HepG2 (cell line): ENCODE measurements at regions not wholly inside any gene's neighbourhood (a gene's known extent, or its start where the extent isn't known, plus 50 kb on each side); places are given as distances from the start of the nearest gene placed in this dataset.
"Not testable (repeated sequence)": the region's sequence is repeated elsewhere in the genome, so short reads cannot be mapped to it uniquely, and the experiment has no call there.

Experiments
- ATAC-seq: fragments of 200-7000 bp; cut with Tn5 transposase; 3 replicates; pipeline ENCODE4 v1.9.1; 2020; ENCODE audit warnings: mild to moderate bottlenecking, moderate library complexity
- BruUV-seq: library from RNA; stranded (reverse); fragments of 400-500 nt; replicated peaks from 2 replicates; lab custom pipeline; 2021; lab: Mats Ljungman, UMichigan
- CTCF ChIA-PET: fragments of 300-600 bp; formaldehyde crosslinking; extraction: SDS; loops from one replicate; lab custom pipeline; 2021; ENCODE audit warnings: low total read pairs, inconsistent platforms, low intra/inter-chr PET ratio; lab: Yijun Ruan, JAX
- POLR2A ChIA-PET: fragments of 350-600 bp; sonication (Branson Sonifier 250); formaldehyde crosslinking; loops from one replicate; lab custom pipeline; 2020; ENCODE audit warnings: antibody characterized with exemption, inconsistent platforms; lab: Yijun Ruan, JAX
- DNase-seq: peaks from one replicate; pipeline ENCODE4 v3.0.0-alpha.2; 2015; ENCODE audit warnings: low spot score
- FAIRE-seq: peaks from 3 replicates; lab custom pipeline; 2011; peaks lifted over from hg19 to GRCh38; lab: Jason Lieb, UNC
- H2AFZ ChIP-seq: one replicate; pipeline ENCODE4 v1.6.1; 2011; ENCODE audit warnings: low read length, inconsistent platforms
- H3K27ac ChIP-seq: fragments of 300-600 bp; 3 replicates; pipeline ENCODE4 v1.8.0; 2011; ENCODE audit warnings: mixed run types, mild to moderate bottlenecking, mixed read lengths, low read length, inconsistent platforms; ENCODE audit not compliant: insufficient read depth; ENCODE audit errors: extremely low read length
- H3K27me3 ChIP-seq, 2 experiments: fragments of 200-600 bp in 1 of 2; 2 replicates in 1 of 2; 3 replicates in 1 of 2; pipeline versions ENCODE4 v1.6.0 to v1.8.0; 2011; ENCODE audit warnings: low read length in 2 of 2, mild to moderate bottlenecking in 2 of 2, moderate library complexity in 2 of 2, inconsistent platforms in 1 of 2; ENCODE audit not compliant: insufficient read depth in 2 of 2, control insufficient read depth in 1 of 2
- H3K36me3 ChIP-seq, 2 experiments: fragments of 200-600 bp in 1 of 2; replicated peaks in 1 of 2; 2 replicates in 1 of 2; 3 replicates in 1 of 2; pipeline versions ENCODE4 v1.5.1 to v1.8.0; 2011; ENCODE audit warnings: low read length in 2 of 2, inconsistent platforms in 1 of 2; ENCODE audit not compliant: insufficient read depth in 2 of 2, control insufficient read depth in 1 of 2
- H3K4me1 ChIP-seq: 2 replicates; pipeline ENCODE4 v1.5.1; 2012; ENCODE audit warnings: low read length, inconsistent platforms; ENCODE audit not compliant: insufficient read depth
- H3K4me2 ChIP-seq: 2 replicates; pipeline ENCODE4 v1.6.0; 2011; ENCODE audit warnings: low read depth, low read length, inconsistent platforms
- H3K4me3 ChIP-seq, 3 experiments: fragments of 200-600 bp in 1 of 3; sonication (generic), shearing (Covaris generic) in 1 of 3; replicated peaks in 1 of 3; 2 replicates each; pipeline ENCODE4 v1.5.1; 2011 to 2016; ENCODE audit warnings: low read length in 3 of 3, inconsistent platforms in 2 of 3, low read depth in 2 of 3, mild to moderate bottlenecking in 2 of 3, control low read depth in 1 of 3, mixed read lengths in 1 of 3; ENCODE audit not compliant: insufficient read depth in 1 of 3
- H3K79me2 ChIP-seq: one replicate; pipeline ENCODE4 v1.6.1; 2011; ENCODE audit warnings: low read length, inconsistent platforms; ENCODE audit not compliant: insufficient read depth
- H3K9ac ChIP-seq: 2 replicates; pipeline ENCODE4 v1.6.0; 2011; ENCODE audit warnings: mild to moderate bottlenecking, low read depth, low read length, inconsistent platforms; ENCODE audit not compliant: insufficient read depth
- H3K9me3 ChIP-seq: 2 replicates; pipeline ENCODE4 v1.5.1; 2012; ENCODE audit warnings: mild to moderate bottlenecking, low read length
- H4K20me1 ChIP-seq: 2 replicates; pipeline ENCODE4 v1.6.0; 2011; ENCODE audit warnings: inconsistent platforms, mild to moderate bottlenecking, low read length, moderate library complexity; ENCODE audit not compliant: insufficient read depth
- CCAR2 ChIP-seq: fragments of 200-400 bp; formaldehyde crosslinking; optimal IDR thresholded peaks from 2 replicates; pipeline ENCODE3; 2018; ENCODE audit warnings: low read depth, mild to moderate bottlenecking, low read length, moderate library complexity
- FOXA1 ChIP-seq, 2 experiments: fragments of 450-650 bp in 1 of 2; sonication (generic) in 1 of 2; formaldehyde crosslinking in 1 of 2; IDR thresholded peaks; 2 replicates each; pipeline versions ENCODE4 v1.4.0 to v1.6.1; 2016 to 2020; ENCODE audit warnings: missing genetic modification reagents in 1 of 2
- MEF2D ChIP-seq: sonication (generic); formaldehyde crosslinking; IDR thresholded peaks from 2 replicates; pipeline ENCODE4 v1.5.1; 2020; ENCODE audit warnings: mild to moderate bottlenecking, missing genetic modification reagents
- ONECUT2 ChIP-seq: sonication (generic); formaldehyde crosslinking; IDR thresholded peaks from 2 replicates; pipeline ENCODE4 v1.4.0; 2020; ENCODE audit warnings: missing genetic modification reagents
- PAF1 ChIP-seq: IDR thresholded peaks from 2 replicates; pipeline ENCODE4 v1.6.1; 2016; ENCODE audit warnings: missing genetic modification reagents, missing compliant biosample characterization
- RAD51 ChIP-seq: fragments of 450-650 bp; IDR thresholded peaks from 2 replicates; pipeline ENCODE4 v1.6.1; 2016; ENCODE audit warnings: borderline replicate concordance
- SRSF1 ChIP-seq: fragments of 200-400 bp; formaldehyde crosslinking; optimal IDR thresholded peaks from 2 replicates; pipeline ENCODE3; 2017; ENCODE audit warnings: mild to moderate bottlenecking, low read depth, low read length, moderate library complexity
- ZMYM4 ChIP-seq: sonication (generic); formaldehyde crosslinking; IDR thresholded peaks from 2 replicates; pipeline ENCODE4 v1.8.1; 2023; ENCODE audit warnings: mild to moderate bottlenecking, missing genetic modification reagents
- ZNF343 ChIP-seq: sonication (generic); formaldehyde crosslinking; IDR thresholded peaks from 2 replicates; pipeline ENCODE4 v1.4.0; 2020; ENCODE audit warnings: mild to moderate bottlenecking, missing genetic modification reagents
- ZNF563 ChIP-seq: sonication (generic); formaldehyde crosslinking; IDR thresholded peaks from 2 replicates; pipeline ENCODE4 v1.8.0; 2022; ENCODE audit warnings: mild to moderate bottlenecking, moderate library complexity, missing genetic modification reagents
- WGBS: methylation state at CpG from one replicate; pipeline ENCODE4 v1.1.6; 2017; ENCODE audit warnings: low lambda C conversion rate; 5-methylcytosine and 5-hydroxymethylcytosine counted together
- in situ Hi-C: cut with HindIII; loops from 2 replicates; pipeline ENCODE4 v1.10.0; 2017; ENCODE audit warnings: low pct_unique_long_range_greater_than_20kb; ENCODE audit not compliant: extremely low pct_ligation_motif_present
- intact Hi-C: fragments of 100-400 bp; cut with micrococcal nuclease; formaldehyde crosslinking; loops from one replicate; pipeline ENCODE4 v1.10.0; 2022; ENCODE audit not compliant: unreplicated experiment
- TF ChIP-seq, protein P1 (sequence below), 2 experiments: sonication (generic) in 1 of 2; formaldehyde crosslinking in 1 of 2; IDR thresholded peaks; 2 replicates each; pipeline versions ENCODE4 v1.4.0 to v1.6.1; 2018 to 2020; ENCODE audit warnings: missing genetic modification reagents in 2 of 2, borderline replicate concordance in 1 of 2, low read depth in 1 of 2, mild to moderate bottlenecking in 1 of 2, missing biosample characterization in 1 of 2
- TF ChIP-seq, protein P2 (sequence below): sonication (generic); formaldehyde crosslinking; IDR thresholded peaks from 2 replicates; pipeline ENCODE4 v1.4.0; 2020; ENCODE audit warnings: missing genetic modification reagents, borderline replicate concordance

- TF ChIP-seq RAD51 (no peak), ZNF343 (CRISPR knock-in tag) (no peak)
- TF ChIP-seq, protein P1, sequence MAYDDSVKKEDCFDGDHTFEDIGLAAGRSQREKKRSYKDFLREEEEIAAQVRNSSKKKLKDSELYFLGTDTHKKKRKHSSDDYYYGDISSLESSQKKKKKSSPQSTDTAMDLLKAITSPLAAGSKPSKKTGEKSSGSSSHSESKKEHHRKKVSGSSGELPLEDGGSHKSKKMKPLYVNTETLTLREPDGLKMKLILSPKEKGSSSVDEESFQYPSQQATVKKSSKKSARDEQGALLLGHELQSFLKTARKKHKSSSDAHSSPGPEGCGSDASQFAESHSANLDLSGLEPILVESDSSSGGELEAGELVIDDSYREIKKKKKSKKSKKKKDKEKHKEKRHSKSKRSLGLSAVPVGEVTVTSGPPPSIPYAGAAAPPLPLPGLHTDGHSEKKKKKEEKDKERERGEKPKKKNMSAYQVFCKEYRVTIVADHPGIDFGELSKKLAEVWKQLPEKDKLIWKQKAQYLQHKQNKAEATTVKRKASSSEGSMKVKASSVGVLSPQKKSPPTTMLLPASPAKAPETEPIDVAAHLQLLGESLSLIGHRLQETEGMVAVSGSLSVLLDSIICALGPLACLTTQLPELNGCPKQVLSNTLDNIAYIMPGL (CRISPR knock-in tag; IDR thresholded peaks at IDR 0.05; ENCODE audit: borderline replicate concordance in 1 of 2, low read depth in 1 of 2) = no peak
Measured at GRCh38 chr14:84483072-84483420, 1046.9 kb upstream of the FLRT2 start (continued).

DNA sequence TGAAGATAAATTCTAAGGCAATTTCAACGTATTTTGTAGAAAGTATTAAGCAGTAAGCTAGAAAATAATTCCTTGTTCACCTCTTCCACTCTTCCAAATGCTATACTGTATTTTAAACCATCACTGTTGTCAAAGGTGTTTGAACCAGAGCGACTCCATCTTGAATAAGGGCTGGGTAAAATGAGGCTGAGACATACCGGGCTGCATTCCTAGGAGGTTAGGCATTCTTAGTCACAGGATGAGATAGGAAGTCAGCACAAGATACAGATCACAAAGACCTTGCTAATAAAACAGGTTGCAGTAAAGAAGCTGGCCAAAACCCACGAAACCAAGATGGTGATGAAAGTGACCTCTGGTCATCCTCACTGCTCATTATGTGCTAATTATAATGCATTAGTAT lies 1045.7 kb upstream of the FLRT2 start:
- POLR2A ChIA-PET, intact Hi-C loops, H3K4me3 ChIP-seq, BruUV-seq, H3K79me2 ChIP-seq, ATAC-seq, FAIRE-seq, H3K4me2 ChIP-seq, H4K20me1 ChIP-seq, H3K9ac ChIP-seq, CTCF ChIA-PET, H3K27me3 ChIP-seq, H3K27ac ChIP-seq, H3K4me1 ChIP-seq, H3K36me3 ChIP-seq, DNase-seq, in situ Hi-C loops, H2AFZ ChIP-seq: not testable (repeated sequence)
- 6% methylated on average over 4 of the region's 4 CpGs for WGBS
- H3K9me3 ChIP-seq = peaks cover 50% of the 10 kb centered on the region

DNA sequence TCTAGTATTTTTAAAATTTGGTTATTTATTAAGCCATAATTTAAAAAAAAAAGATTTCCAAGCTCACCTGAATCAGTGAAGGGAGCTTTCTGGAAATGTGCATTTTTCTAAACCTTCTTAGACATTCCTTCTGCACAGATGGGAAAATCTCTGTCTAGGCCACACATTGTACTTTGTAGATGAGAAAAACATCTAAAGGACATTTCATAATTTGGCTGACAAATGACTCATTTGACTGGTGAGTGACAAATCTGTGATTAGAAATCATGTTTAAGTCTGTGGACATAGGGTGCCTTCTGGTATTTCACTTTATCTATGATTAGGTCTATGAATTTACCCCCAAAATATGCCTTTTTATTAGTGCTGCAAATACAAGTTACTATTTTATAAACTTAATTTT lies 1044.9 kb upstream of the FLRT2 start:
- DNase-seq = no peak
- no TSS peak for BruUV-seq
- POLR2A ChIA-PET = no interaction called here
- TF ChIP-seq MEF2D (no peak), SRSF1 (no peak), PAF1 (CRISPR knock-in tag) (no peak), CCAR2 (no peak), ZMYM4 (CRISPR knock-in tag) (no peak), ZNF563 (no peak), ONECUT2 (CRISPR knock-in tag) (no peak), FOXA1 (IDR thresholded peaks at IDR 0.05) (no peak), FOXA1 (CRISPR knock-in tag; IDR thresholded peaks at IDR 0.05) (no peak)
- TF ChIP-seq, protein P2, sequence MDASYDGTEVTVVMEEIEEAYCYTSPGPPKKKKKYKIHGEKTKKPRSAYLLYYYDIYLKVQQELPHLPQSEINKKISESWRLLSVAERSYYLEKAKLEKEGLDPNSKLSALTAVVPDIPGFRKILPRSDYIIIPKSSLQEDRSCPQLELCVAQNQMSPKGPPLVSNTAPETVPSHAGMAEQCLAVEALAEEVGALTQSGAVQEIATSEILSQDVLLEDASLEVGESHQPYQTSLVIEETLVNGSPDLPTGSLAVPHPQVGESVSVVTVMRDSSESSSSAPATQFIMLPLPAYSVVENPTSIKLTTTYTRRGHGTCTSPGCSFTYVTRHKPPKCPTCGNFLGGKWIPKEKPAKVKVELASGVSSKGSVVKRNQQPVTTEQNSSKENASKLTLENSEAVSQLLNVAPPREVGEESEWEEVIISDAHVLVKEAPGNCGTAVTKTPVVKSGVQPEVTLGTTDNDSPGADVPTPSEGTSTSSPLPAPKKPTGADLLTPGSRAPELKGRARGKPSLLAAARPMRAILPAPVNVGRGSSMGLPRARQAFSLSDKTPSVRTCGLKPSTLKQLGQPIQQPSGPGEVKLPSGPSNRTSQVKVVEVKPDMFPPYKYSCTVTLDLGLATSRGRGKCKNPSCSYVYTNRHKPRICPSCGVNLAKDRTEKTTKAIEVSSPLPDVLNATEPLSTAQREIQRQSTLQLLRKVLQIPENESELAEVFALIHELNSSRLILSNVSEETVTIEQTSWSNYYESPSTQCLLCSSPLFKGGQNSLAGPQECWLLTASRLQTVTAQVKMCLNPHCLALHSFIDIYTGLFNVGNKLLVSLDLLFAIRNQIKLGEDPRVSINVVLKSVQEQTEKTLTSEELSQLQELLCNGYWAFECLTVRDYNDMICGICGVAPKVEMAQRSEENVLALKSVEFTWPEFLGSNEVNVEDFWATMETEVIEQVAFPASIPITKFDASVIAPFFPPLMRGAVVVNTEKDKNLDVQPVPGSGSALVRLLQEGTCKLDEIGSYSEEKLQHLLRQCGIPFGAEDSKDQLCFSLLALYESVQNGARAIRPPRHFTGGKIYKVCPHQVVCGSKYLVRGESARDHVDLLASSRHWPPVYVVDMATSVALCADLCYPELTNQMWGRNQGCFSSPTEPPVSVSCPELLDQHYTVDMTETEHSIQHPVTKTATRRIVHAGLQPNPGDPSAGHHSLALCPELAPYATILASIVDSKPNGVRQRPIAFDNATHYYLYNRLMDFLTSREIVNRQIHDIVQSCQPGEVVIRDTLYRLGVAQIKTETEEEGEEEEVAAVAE = no peak

More for the DNA sequence above, 1044.9 kb upstream of the FLRT2 start:
- CTCF ChIA-PET = no interaction called here
- intact Hi-C loops (no loop called here), in situ Hi-C loops (no loop called here)
- Histone ChIP-seq H3K4me1 (no peaks in the 10 kb centered on the region), H3K4me3 (no peak overlapping the region), H2AFZ (no peak overlapping the region), H3K9me3 (peaks cover 58% of the 10 kb centered on the region), H3K4me2 (no peak overlapping the region), H3K79me2 (no peaks in the 10 kb centered on the region), H4K20me1 (no peaks in the 10 kb centered on the region), H3K36me3 (no peaks in the 10 kb centered on the region), H3K27ac (no peak overlapping the region), H3K27me3 (no peaks in the 10 kb centered on the region), H3K9ac (no peak overlapping the region)
- ATAC-seq (no peak), FAIRE-seq (no peak)
